ENCODE measurements at regions not wholly inside any gene's neighbourhood (a gene's known extent, or its start where the extent isn't known, plus 50 kb on each side); places are given as distances from the start of the nearest gene placed in this dataset.
A peak's percentile ranks its signal among the peaks of the same experiment; 100 is the strongest.

DNA sequence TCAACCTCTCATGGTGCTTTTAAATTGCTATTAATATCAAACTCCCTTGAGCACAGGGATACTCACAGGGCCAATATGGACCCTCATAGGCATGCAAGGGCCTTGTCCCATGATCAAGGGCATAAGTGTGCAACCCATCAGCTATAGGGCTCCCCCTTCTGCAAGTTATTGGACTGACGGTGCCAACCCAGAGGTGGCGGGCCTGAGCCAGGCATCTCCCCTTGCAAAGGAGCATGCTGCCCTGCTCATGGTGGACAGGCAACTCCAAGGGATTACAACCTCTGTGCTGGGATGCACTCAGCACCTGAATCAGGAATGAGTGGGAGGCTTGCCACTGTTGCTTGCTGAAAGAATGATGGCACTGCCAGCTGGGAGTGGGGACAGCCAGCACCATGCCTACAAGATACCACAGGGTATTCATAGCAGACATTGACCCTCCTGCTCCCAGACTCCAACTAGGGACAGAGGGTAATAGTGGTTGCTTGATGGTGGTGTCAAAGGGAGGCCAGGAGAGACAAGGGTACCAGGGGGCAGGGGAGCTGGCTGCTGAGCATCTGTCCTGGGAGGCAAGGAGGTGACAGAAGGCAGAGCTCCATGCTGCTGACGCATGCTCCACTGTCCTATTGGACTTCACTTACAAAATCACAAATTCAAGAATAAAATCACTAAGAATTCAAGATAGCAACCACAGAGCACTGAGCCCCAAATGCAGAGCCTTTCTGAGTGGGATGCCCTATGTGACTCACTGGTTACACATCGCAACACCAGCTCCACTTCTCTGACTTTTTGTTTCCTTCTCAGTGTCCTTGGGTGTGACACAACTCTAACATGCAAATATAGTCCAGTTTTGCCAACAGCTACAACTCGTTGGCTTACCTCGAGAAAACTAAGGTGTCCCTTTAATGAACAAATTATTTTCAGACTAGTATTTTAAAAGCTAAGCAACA lies 157.1 kb upstream of the CCDC150 start:
- ATAC-seq = no peak
- in situ Hi-C loops (cut with MboI; ENCODE audit: low sequenced_read_pairs in 4 of 4) = no loop called here
- no peak for DNase-seq
- TF ChIP-seq, protein P1, sequence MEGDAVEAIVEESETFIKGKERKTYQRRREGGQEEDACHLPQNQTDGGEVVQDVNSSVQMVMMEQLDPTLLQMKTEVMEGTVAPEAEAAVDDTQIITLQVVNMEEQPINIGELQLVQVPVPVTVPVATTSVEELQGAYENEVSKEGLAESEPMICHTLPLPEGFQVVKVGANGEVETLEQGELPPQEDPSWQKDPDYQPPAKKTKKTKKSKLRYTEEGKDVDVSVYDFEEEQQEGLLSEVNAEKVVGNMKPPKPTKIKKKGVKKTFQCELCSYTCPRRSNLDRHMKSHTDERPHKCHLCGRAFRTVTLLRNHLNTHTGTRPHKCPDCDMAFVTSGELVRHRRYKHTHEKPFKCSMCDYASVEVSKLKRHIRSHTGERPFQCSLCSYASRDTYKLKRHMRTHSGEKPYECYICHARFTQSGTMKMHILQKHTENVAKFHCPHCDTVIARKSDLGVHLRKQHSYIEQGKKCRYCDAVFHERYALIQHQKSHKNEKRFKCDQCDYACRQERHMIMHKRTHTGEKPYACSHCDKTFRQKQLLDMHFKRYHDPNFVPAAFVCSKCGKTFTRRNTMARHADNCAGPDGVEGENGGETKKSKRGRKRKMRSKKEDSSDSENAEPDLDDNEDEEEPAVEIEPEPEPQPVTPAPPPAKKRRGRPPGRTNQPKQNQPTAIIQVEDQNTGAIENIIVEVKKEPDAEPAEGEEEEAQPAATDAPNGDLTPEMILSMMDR (IDR thresholded peaks at IDR 0.05 in 4 of 5, conservative IDR thresholded peaks at IDR 0.05 in 1 of 5) = no peak
- no peak for TF ChIP-seq POLR2A (IDR thresholded peaks at IDR 0.05)
- H3K27me3 ChIP-seq = no peaks in the 10 kb centered on the region
- no peaks in the 10 kb centered on the region for H3K9me3 ChIP-seq
- intact Hi-C loops (cut with DNase I; ENCODE audit: low total_unique reads) = no loop called here
- H3K36me3 ChIP-seq = no peaks in the 10 kb centered on the region
- no peak overlapping the region for H3K4me3 ChIP-seq
- H3K27ac ChIP-seq = no peak overlapping the region
- no peaks in the 10 kb centered on the region for H3K4me1 ChIP-seq

DNA sequence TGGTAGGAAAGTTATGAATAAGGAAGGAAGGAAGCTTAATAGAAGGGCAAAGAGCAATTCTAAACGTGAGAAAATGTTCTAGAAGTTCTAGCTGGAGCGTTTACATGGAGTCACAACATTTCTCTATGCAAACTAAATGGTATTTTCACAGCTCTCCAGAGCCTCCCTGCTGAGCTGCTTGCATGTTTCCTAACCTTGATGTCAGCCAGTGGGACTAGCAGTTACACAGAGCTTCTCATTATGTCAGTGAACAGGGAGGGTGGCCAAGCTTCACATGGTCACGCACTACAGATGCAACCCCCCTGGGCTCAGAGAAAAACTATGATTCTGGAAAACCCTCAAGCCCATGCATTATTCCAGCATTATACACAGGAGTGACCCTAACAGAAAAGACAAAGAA lies 153.4 kb upstream of the CCDC150 start:
- intact Hi-C loops (cut with DNase I; ENCODE audit: low total_unique reads) = no loop called here
- Histone ChIP-seq H3K9me3 (no peaks in the 10 kb centered on the region), H3K27ac (no peak overlapping the region)

DNA sequence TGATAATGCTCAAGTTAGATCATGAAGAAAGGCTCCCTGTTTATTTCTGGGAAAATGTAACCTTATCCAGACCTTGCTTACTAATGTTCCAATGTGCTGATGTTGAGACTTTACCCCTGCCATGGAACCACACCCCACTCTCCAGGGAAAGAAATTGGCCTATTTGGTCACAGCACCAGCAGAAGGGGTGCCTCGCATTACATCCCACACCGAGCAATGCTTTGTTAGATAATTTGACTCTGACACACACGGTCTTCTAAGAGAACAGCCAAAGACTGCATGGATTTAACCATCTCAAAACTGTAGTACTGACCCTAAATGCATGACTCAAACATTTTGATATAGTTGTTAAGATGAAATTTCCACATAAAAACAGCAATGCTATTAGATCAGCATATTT lies 152.1 kb upstream of the CCDC150 start:
- no peak for TF ChIP-seq POLR2A (IDR thresholded peaks at IDR 0.05)
- Histone ChIP-seq H3K9me3 (no peaks in the 10 kb centered on the region), H3K4me1 (no peaks in the 10 kb centered on the region), H3K36me3 (no peaks in the 10 kb centered on the region), H3K27ac (no peak overlapping the region), H3K27me3 (no peaks in the 10 kb centered on the region), H3K4me3 (no peak overlapping the region)
- peak; percentile 11 to 12 for ATAC-seq
- intact Hi-C loops (cut with DNase I; ENCODE audit: low total_unique reads) = no loop called here
- in situ Hi-C loops (cut with MboI; ENCODE audit: low sequenced_read_pairs in 4 of 4) = no loop called here
- DNase-seq = no peak

More for the DNA sequence above, 153.4 kb upstream of the CCDC150 start:
- in situ Hi-C loops (cut with MboI; ENCODE audit: low sequenced_read_pairs in 4 of 4) = no loop called here
- ATAC-seq (no peak), DNase-seq (no peak)
- H3K27me3 ChIP-seq = no peaks in the 10 kb centered on the region
- H3K4me1 ChIP-seq = no peaks in the 10 kb centered on the region
- H3K36me3 ChIP-seq = no peaks in the 10 kb centered on the region
- TF ChIP-seq, protein P1 (IDR thresholded peaks at IDR 0.05 in 4 of 5, conservative IDR thresholded peaks at IDR 0.05 in 1 of 5) = no peak
- no peak for TF ChIP-seq POLR2A (IDR thresholded peaks at IDR 0.05)
- H3K4me3 ChIP-seq = no peak overlapping the region

DNA sequence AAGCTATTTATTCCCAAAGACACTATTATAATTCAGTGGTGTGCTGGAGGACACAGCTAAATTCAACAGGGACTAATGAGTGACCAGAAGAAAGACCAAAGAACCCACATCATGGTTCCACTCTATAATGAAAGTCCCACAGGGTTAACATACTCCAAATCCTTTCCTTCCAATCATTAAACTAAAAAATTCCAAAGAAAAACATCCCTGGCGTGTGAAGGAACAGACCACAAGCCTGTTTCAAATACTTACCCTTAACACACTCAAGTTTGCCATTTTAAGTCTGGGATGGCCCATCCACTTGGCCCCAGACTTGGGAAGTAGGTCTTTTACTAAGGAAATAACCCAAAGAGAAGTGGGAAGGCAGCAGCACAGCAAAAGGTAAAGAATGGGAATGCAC lies 150.1 kb upstream of the CCDC150 start:
- ATAC-seq (no peak), DNase-seq (no peak)
- H3K27ac ChIP-seq = no peak overlapping the region
- intact Hi-C loops (cut with DNase I; ENCODE audit: low total_unique reads) = no loop called here
- no peaks in the 10 kb centered on the region for H3K9me3 ChIP-seq
- in situ Hi-C loops (cut with MboI; ENCODE audit: low sequenced_read_pairs in 4 of 4) = no loop called here
- H3K4me3 ChIP-seq = no peak overlapping the region
- TF ChIP-seq, protein P1 (IDR thresholded peaks at IDR 0.05 in 4 of 5, conservative IDR thresholded peaks at IDR 0.05 in 1 of 5) = no peak
- no peak for TF ChIP-seq POLR2A (IDR thresholded peaks at IDR 0.05)
- H3K4me1 ChIP-seq = no peaks in the 10 kb centered on the region
- H3K36me3 ChIP-seq = no peaks in the 10 kb centered on the region
- no peaks in the 10 kb centered on the region for H3K27me3 ChIP-seq

DNA sequence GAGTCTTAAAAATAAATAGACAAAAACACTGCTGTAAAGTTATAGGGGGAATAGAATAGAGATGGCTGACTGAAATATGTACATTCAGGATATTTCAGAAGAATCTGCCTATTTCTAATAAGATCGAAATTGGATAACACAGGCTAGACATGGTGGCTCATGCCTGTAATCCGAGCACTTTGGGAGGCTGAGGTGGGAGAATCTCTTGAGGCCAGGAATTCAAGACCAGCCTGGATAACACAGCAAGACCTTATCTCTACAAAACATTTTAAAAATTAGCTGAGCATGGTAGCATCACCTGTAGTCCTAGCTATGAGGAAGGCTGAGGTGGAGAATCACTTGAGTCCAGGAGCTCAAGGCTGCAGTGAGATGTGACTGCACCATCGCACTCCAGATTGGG lies 146.6 kb upstream of the CCDC150 start:
- H3K4me3 ChIP-seq = no peak overlapping the region
- in situ Hi-C loops (cut with MboI; ENCODE audit: low sequenced_read_pairs in 4 of 4) (no loop called here), intact Hi-C loops (cut with DNase I; ENCODE audit: low total_unique reads) (no loop called here)
- no peaks in the 10 kb centered on the region for H3K4me1 ChIP-seq
- no peaks in the 10 kb centered on the region for H3K36me3 ChIP-seq
- DNase-seq (no peak), ATAC-seq (no peak)
- H3K27me3 ChIP-seq = no peaks in the 10 kb centered on the region
- TF ChIP-seq POLR2A (IDR thresholded peaks at IDR 0.05) = no peak
- TF ChIP-seq, protein P1 (IDR thresholded peaks at IDR 0.05 in 4 of 5, conservative IDR thresholded peaks at IDR 0.05 in 1 of 5) = no peak
- H3K27ac ChIP-seq = no peak overlapping the region
- H3K9me3 ChIP-seq = no peaks in the 10 kb centered on the region

Measured in gastrocnemius medialis (tissue), 4 donors.